ENCODE measurements at regions not wholly inside any gene's neighbourhood (a gene's known extent, or its start where the extent isn't known, plus 50 kb on each side); places are given as distances from the start of the nearest gene placed in this dataset.

DNA sequence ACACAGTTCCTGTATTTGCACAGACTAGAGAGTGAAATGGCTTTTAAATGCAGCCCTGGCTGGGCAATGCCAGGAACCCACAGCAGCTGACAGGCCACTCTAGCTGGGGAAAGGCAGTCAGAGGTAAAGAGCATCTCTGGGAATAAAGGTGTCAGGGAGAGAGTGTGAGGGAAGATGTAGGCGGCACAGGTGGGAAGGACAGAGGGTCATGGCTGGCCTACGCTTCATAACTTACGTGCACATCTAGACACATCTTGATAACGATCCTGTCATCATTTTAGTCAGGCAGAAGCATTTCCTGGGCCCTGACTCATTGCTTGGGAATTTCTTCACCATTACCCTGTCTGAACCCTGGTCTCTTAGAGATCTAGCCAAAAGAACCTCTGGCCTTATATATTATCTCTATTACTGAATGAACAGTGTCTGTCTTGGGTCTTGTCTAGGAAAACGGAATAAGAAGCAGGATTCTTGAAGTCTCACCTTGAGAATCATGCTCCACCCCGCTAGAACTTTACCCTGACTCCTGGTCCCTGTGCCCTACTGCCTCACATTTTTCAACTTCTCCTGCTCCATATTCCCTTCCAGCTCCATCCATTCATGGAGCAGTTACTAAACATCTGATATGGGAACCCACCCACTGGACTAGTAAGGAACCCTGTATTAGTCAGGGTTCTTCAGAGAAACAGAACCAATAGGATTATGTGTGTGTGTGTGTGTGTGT is 106.4 kb upstream of the ELL2 start:
- peaks cover 9% of the 10 kb centered on the region for H3K4me1 ChIP-seq (ENCODE audit: control insufficient read depth, insufficient read depth, low read length)
- ChIA-PET CTCF (interaction anchor here (0.6 to 0.7 kb wide), 2 partner anchors 132 to 1076 kb away, joined by 3 to 5 read pairs; no protein-coding TSS in a partner anchor), POLR2A (no interaction called here)
- H3K36me3 ChIP-seq (ENCODE audit: control insufficient read depth in 2 of 2, insufficient read depth in 1 of 2, low read length in 2 of 2): no peaks in the 10 kb centered on the region
- H3K9me3 ChIP-seq (ENCODE audit: control insufficient read depth, insufficient read depth, low read depth, low read length): no peaks in the 10 kb centered on the region
- H3K4me3 ChIP-seq (ENCODE audit: low read depth, low read length): no peak overlapping the region
- no peak overlapping the region for H3K27ac ChIP-seq (ENCODE audit: extremely low read depth, low read depth, low read length)
- TF ChIP-seq, protein P1, sequence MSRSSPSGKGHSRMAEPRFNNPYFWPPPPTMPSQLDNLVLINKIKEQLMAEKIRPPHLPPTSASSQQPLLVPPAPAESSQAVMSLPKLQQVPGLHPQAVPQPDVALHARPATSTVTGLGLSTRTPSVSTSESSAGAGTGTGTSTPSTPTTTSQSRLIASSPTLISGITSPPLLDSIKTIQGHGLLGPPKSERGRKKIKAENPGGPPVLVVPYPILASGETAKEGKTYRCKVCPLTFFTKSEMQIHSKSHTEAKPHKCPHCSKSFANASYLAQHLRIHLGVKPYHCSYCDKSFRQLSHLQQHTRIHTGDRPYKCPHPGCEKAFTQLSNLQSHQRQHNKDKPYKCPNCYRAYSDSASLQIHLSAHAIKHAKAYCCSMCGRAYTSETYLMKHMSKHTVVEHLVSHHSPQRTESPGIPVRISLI (tag by site-specific recombination; IDR thresholded peaks at IDR 0.05): peak; percentile 59; the same call in 1 of the 2 replicates
- TF ChIP-seq, protein P2, sequence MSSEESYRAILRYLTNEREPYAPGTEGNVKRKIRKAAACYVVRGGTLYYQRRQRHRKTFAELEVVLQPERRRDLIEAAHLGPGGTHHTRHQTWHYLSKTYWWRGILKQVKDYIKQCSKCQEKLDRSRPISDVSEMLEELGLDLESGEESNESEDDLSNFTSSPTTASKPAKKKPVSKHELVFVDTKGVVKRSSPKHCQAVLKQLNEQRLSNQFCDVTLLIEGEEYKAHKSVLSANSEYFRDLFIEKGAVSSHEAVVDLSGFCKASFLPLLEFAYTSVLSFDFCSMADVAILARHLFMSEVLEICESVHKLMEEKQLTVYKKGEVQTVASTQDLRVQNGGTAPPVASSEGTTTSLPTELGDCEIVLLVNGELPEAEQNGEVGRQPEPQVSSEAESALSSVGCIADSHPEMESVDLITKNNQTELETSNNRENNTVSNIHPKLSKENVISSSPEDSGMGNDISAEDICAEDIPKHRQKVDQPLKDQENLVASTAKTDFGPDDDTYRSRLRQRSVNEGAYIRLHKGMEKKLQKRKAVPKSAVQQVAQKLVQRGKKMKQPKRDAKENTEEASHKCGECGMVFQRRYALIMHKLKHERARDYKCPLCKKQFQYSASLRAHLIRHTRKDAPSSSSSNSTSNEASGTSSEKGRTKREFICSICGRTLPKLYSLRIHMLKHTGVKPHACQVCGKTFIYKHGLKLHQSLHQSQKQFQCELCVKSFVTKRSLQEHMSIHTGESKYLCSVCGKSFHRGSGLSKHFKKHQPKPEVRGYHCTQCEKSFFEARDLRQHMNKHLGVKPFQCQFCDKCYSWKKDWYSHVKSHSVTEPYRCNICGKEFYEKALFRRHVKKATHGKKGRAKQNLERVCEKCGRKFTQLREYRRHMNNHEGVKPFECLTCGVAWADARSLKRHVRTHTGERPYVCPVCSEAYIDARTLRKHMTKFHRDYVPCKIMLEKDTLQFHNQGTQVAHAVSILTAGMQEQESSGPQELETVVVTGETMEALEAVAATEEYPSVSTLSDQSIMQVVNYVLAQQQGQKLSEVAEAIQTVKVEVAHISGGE (tag by site-specific recombination; conservative IDR thresholded peaks at IDR 0.05; ENCODE audit: low read depth): no peak
- TF ChIP-seq ZFHX2 (tag by site-specific recombination; conservative IDR thresholded peaks at IDR 0.05) (peak; percentile 79), SETDB1 (IDR thresholded peaks at IDR 0.05; ENCODE audit: insufficient read length, low read length) (no peak), ZNF530 (tag by site-specific recombination; IDR thresholded peaks at IDR 0.05; ENCODE audit: low read depth) (no peak), ZNF394 (tag by site-specific recombination; IDR thresholded peaks at IDR 0.05; ENCODE audit: borderline replicate concordance) (no peak), ZNF791 (tag by site-specific recombination; IDR thresholded peaks at IDR 0.05) (no peak), SP7 (tag by site-specific recombination; IDR thresholded peaks at IDR 0.05) (0 out of 2 replicates have a peak, but pooled peaks have one; percentile 18), ZNF423 (tag by site-specific recombination; IDR thresholded peaks at IDR 0.05) (no peak), ZNF654 (tag by site-specific recombination; IDR thresholded peaks at IDR 0.05; ENCODE audit: low read depth) (no peak), ZNF155 (tag by site-specific recombination; IDR thresholded peaks at IDR 0.05) (no peak), ZSCAN16 (tag by site-specific recombination; IDR thresholded peaks at IDR 0.05) (no peak), ZNF629 (tag by site-specific recombination; IDR thresholded peaks at IDR 0.05) (0 out of 2 replicates have a peak, but pooled peaks have one; percentile 31), ZNF23 (tag by site-specific recombination; IDR thresholded peaks at IDR 0.05; ENCODE audit: borderline replicate concordance) (no peak), ZNF560 (tag by site-specific recombination; IDR thresholded peaks at IDR 0.05; ENCODE audit: borderline replicate concordance) (no peak), ZNF24 (tag by site-specific recombination; IDR thresholded peaks at IDR 0.05) (no peak), ZNF169 (tag by site-specific recombination; IDR thresholded peaks at IDR 0.05) (no peak), PRDM1 (tag by site-specific recombination; IDR thresholded peaks at IDR 0.05) (peak; percentile 75)
- TF ChIP-seq, protein P3, sequence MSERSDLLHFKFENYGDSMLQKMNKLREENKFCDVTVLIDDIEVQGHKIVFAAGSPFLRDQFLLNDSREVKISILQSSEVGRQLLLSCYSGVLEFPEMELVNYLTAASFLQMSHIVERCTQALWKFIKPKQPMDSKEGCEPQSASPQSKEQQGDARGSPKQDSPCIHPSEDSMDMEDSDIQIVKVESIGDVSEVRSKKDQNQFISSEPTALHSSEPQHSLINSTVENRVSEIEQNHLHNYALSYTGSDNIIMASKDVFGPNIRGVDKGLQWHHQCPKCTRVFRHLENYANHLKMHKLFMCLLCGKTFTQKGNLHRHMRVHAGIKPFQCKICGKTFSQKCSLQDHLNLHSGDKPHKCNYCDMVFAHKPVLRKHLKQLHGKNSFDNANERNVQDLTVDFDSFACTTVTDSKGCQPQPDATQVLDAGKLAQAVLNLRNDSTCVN (tag by site-specific recombination; optimal IDR thresholded peaks at IDR 0.05): no peak
- TF ChIP-seq, protein P4, sequence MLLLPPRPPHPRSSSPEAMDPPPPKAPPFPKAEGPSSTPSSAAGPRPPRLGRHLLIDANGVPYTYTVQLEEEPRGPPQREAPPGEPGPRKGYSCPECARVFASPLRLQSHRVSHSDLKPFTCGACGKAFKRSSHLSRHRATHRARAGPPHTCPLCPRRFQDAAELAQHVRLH (tag by site-specific recombination; IDR thresholded peaks at IDR 0.05): no peak
- TF ChIP-seq, protein P5, sequence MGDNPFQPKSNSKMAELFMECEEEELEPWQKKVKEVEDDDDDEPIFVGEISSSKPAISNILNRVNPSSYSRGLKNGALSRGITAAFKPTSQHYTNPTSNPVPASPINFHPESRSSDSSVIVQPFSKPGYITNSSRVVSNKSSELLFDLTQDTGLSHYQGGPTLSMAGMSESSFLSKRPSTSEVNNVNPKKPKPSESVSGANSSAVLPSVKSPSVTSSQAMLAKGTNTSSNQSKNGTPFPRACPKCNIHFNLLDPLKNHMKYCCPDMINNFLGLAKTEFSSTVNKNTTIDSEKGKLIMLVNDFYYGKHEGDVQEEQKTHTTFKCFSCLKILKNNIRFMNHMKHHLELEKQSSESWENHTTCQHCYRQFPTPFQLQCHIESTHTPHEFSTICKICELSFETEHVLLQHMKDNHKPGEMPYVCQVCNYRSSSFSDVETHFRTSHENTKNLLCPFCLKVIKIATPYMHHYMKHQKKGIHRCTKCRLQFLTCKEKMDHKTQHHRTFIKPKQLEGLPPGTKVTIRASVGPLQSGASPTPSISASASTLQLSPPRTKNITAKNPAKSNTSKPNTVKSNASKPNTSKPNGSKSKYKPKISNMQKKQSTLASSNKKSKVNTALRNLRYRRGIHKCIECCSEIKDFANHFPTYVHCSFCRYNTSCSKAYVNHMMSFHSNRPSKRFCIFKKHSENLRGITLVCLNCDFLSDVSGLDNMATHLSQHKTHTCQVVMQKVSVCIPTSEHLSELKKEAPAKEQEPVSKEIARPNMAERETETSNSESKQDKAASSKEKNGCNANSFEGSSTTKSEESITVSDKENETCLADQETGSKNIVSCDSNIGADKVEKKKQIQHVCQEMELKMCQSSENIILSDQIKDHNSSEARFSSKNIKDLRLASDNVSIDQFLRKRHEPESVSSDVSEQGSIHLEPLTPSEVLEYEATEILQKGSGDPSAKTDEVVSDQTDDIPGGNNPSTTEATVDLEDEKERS (tag by site-specific recombination; IDR thresholded peaks at IDR 0.05): no peak
- TF ChIP-seq, protein P6, sequence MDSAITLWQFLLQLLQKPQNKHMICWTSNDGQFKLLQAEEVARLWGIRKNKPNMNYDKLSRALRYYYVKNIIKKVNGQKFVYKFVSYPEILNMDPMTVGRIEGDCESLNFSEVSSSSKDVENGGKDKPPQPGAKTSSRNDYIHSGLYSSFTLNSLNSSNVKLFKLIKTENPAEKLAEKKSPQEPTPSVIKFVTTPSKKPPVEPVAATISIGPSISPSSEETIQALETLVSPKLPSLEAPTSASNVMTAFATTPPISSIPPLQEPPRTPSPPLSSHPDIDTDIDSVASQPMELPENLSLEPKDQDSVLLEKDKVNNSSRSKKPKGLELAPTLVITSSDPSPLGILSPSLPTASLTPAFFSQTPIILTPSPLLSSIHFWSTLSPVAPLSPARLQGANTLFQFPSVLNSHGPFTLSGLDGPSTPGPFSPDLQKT (IDR thresholded peaks at IDR 0.05; ENCODE audit: borderline replicate concordance, low read depth, low read length): no peak
- TF ChIP-seq, protein P7, sequence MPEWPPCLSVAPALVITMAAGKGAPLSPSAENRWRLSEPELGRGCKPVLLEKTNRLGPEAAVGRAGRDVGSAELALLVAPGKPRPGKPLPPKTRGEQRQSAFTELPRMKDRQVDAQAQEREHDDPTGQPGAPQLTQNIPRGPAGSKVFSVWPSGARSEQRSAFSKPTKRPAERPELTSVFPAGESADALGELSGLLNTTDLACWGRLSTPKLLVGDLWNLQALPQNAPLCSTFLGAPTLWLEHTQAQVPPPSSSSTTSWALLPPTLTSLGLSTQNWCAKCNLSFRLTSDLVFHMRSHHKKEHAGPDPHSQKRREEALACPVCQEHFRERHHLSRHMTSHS (tag by site-specific recombination; IDR thresholded peaks at IDR 0.05): no peak
